IPS-11a (cell line): ENCODE measurements at regions not wholly inside any gene's neighbourhood (a gene's known extent, or its start where the extent isn't known, plus 50 kb on each side); places are given as distances from the start of the nearest gene placed in this dataset.

Experiments used
- H3K4me3 ChIP-seq: one replicate; pipeline ENCODE4 v1.5.1; 2013; ENCODE audit warnings: low read depth, low read length, control low read depth

- no peak overlapping the region for H3K4me3 ChIP-seq
Measured at GRCh38 chrX:80306007-80306406, 114.2 kb upstream of the TENT5D start.

- no peak overlapping the region for H3K4me3 ChIP-seq
Measured at GRCh38 chrX:80312448-80312847, 107.8 kb upstream of the TENT5D start.

GRCh38 chrX:80316526-80316925 lies 103.7 kb upstream of the TENT5D start:
- no peak overlapping the region for H3K4me3 ChIP-seq

GRCh38 chrX:80317646-80318045 lies 102.6 kb upstream of the TENT5D start:
- H3K4me3 ChIP-seq: no peak overlapping the region

- H3K4me3 ChIP-seq: no peak overlapping the region
Measured at GRCh38 chrX:80331285-80331684, 89.0 kb upstream of the TENT5D start.

- peak overlapping the region; percentile 63 for H3K4me3 ChIP-seq
Measured at GRCh38 chrX:80334583-80334982, 85.7 kb upstream of the TENT5D start.

- peak overlapping the region; percentile 63 for H3K4me3 ChIP-seq
Measured at GRCh38 chrX:80335062-80335830, 85.0 kb upstream of the TENT5D start.

- H3K4me3 ChIP-seq: no peak overlapping the region
Measured at GRCh38 chrX:80354966-80355465, 65.2 kb upstream of the TENT5D start.
